ENCODE measurements at regions not wholly inside any gene's neighbourhood (a gene's known extent, or its start where the extent isn't known, plus 50 kb on each side); places are given as distances from the start of the nearest gene placed in this dataset.
"Not testable (repeated sequence)": the region's sequence is repeated elsewhere in the genome, so short reads cannot be mapped to it uniquely, and the experiment has no call there.

DNA sequence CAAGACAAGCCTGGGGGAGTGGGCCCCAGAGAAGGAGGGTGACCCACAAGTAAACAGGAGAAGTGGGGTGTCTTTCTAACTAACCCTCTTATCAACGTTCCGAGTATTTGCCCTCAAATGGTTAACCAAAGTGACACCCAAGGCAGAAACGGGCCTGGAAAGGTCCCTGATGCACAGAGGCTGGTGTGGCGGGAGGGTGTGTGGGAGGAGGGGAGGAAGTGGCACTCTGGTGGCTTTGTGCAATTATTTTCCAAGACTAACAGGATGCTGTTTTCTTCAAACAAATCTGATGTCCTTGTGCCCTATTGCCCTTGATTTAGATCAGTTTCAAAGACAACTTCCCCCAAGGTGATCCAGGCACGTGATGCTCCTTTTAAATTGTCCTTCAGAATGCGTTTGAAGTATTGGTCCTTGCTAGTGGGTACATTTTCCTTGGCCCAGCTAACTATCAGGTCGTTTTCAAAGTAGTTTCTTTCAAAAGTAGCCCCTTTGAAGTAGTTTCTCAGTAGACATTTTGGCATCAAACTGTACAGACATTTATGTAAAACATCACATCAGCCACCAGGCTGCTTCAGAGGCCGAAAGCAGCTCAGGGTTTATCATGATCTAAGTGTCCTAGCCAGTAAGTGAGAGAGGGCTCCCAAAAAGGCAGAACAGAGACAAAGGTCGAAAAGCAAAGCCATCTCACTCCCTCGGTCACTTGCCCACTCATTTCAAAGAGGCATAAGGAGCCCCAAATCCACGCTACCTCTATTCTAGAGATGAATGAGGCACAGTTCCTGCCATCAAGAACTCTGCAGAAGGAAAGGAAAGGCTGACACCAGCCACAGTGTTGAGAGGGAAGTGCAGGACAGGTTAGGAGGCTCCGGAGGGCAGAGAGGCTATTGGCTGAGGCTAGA is 371.1 kb upstream of the ID2 start:
- DNase-seq, result no peak

DNA sequence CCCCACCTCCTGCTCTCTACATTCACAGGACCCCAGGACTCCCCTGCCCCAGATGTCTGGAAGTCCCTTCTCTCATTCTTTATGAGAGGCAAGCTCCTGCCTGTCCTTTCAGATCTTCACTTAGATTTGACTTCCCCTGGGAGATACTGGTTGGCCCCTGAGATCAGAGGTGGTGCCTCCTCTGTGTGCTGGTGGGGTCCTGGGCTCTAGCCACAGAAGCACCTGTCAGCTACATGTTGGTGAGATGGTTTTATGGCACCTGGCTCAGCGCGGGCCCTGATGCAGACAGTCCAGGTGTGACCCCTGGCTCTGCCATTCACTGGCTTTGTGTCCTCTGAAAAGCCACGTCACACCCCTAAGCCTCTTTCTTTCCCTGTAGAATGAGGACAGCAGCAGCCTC is 369.6 kb upstream of the ID2 start:
- DNase-seq, result no peak

- peak; percentile 19 for DNase-seq
Observed at GRCh38 chr2:8312861-8313830, 368.7 kb upstream of the ID2 start.

DNA sequence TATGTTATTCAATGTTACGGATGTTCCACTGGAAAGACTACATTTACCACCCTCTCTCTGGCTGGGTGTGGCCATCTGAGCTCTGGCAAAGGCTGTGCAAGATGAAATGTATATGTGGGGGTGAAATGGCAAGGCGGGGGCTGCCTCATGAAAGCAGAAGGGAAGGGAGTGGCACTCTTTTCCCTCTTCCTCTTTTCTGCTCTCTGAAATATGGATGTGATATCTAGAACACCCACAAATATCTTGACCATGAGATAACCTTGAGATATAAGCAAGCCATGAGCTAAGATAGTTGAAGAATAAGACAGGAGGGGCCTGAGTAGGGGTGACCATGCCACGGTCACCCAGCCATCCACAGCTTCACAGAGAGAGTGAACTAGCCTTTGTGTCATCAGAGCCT is 367.8 kb upstream of the ID2 start:
- DNase-seq, result no peak

- DNase-seq, result no peak
Observed at GRCh38 chr2:8315531-8316165, 366.2 kb upstream of the ID2 start.

DNA sequence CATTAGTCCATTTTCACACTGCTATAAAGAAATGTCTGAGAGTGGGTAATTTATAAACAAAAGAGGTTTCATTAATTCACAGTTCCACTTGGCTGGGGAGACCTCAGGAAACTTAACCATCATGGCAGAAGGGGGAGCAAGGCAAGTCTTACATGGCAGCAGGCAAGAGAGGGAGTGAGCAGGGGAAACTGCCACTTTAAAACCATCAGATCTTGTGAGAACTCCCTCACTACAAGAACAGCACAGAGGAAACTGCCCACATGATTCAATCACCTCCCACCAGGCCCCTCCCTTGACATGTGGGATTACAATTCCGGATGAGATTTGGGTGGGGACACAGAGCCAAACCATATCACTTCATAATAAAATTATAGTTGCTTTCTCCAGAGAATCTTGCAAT is 365.5 kb upstream of the ID2 start:
- no peak for DNase-seq

GRCh38 chr2:8317418-8317817 is 364.4 kb upstream of the ID2 start:
- no peak for DNase-seq

- no peak for DNase-seq
Observed at GRCh38 chr2:8319219-8319618, 362.6 kb upstream of the ID2 start.

DNA sequence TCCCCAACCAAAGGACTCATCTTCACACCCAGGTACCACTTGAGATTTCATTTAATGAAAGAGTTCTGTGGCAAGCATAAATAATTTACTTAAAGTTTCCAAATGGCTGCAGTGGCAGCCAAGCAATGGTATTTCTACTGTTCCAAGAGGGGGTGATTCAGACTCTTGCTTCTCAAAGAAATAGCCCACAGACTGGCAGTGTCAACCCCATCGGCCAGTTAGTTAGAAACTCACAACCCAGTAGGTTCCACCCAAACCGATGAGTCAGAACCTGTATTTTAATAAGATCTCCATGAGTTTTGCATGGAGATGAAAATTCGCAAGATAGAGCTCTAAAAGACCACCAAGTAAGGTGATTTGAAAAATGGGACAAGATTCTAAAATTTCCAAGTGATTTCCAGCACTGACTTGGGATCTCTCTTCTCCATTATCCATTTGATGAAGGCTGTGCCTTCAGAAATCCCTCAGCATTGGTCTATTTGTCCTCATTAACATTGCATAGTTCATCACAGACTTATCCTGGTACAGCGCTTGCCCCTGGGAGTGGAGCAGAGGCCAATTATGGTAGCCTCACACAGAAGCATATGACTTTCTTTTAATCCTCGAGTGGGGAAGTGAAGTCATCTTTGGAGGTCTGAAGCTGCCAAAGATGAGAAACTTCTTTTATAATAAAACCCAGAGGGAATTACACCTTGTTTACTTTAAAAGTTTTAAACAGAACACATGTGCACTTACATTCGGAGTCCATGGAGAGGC is 361.4 kb upstream of the ID2 start:
- no peak for DNase-seq

- DNase-seq, result no peak
Observed at GRCh38 chr2:8322634-8323033, 359.2 kb upstream of the ID2 start.

GRCh38 chr2:8324164-8324856 is 357.5 kb upstream of the ID2 start:
- DNase-seq, result no peak

GRCh38 chr2:8324901-8325300 is 357.0 kb upstream of the ID2 start:
- DNase-seq, result no peak

- no peak for DNase-seq
Observed at GRCh38 chr2:8327371-8328100, 354.3 kb upstream of the ID2 start.

- peak; percentile 74 for DNase-seq
Observed at GRCh38 chr2:8328217-8328616, 353.6 kb upstream of the ID2 start.

DNA sequence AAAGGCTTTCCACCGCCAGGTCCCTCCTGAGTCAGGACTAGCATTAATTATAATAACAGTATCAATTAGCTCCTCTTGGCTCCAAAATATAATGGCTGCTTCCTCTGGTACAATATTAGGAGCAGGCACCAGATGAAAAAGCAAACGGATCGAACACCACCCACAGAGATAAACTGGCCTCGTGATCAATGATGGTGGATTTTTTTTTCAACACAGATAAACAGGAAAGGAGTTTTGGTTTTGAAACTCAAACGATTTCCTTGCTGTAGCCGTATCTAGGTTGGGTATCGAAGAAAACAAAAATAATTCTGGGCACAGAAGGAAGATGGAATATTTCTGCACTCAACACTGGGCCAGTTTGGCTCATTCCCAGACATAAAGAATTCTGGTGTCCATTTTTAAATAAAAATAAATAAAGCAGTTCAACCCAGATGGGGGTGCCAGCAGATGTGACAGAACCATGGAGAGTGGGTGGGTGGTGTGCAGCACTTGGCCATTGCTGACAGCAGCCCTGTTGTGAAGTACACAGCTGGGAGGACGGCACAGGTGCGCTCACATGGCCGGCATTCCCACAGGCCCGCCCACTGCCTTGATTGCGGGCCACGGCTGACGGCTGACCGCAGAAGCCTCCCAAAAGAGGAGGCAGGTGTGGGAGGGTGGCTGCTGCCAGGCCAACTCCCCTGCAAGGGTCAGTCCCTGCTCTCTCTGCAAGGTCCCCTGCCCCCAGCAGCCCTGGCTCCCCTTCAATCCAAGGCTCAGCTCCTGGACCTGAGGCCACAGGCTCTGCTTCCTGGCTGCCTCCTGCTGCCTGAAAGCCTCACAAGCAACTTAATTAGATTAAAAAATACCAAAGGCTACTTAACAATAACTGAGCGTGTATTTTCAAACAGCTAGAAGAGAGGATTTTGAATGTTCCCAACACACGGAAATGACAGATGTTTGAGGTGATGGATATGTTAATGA is 351.9 kb upstream of the ID2 start:
- no peak for DNase-seq

- DNase-seq, result no peak
Observed at GRCh38 chr2:8331068-8331467, 350.8 kb upstream of the ID2 start.

GRCh38 chr2:8332646-8333045 is 349.2 kb upstream of the ID2 start:
- DNase-seq, result no peak

- DNase-seq, result no peak
Observed at GRCh38 chr2:8333177-8333831, 348.6 kb upstream of the ID2 start.

DNA sequence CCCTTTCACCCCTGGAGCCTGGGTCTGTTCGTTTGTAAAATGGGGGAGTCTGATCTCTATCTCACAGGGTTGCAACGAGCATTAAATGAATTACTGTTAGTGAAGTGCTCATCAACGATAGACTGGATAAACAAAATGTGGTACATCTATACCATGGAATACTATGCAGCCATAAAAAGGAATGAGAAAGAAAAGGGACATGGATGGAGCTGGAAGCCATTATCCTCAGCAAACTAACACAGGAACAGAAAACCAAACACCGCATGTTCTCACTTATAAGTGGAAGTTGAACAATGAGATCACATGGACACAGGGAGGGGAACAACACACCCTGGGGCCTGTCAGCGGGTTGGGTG is 348.0 kb upstream of the ID2 start:
- DNase-seq, result not testable (repeated sequence)
